ENCODE measurements at regions not wholly inside any gene's neighbourhood (a gene's known extent, or its start where the extent isn't known, plus 50 kb on each side); places are given as distances from the start of the nearest gene placed in this dataset.
"Not testable (repeated sequence)": the region's sequence is repeated elsewhere in the genome, so short reads cannot be mapped to it uniquely, and the experiment has no call there.

- DNase-seq = no peak
Measured at GRCh38 chr5:39951070-39951469, 526.3 kb upstream of the DAB2 start.

GRCh38 chr5:39948867-39949468 lies 524.2 kb upstream of the DAB2 start:
- DNase-seq = peak in 4 of 5 experiments; percentile 8 to 91 (median 37)

- no peak for DNase-seq
Measured at GRCh38 chr5:39948341-39948740, 523.6 kb upstream of the DAB2 start.

GRCh38 chr5:39947657-39948056 lies 522.9 kb upstream of the DAB2 start:
- peak in 1 of 5 experiments; percentile 47 for DNase-seq

- no peak for DNase-seq
Measured at GRCh38 chr5:39946356-39947045, 521.7 kb upstream of the DAB2 start.

- DNase-seq = no peak
Measured at GRCh38 chr5:39945870-39946269, 521.1 kb upstream of the DAB2 start.

GRCh38 chr5:39943811-39944210 lies 519.0 kb upstream of the DAB2 start:
- DNase-seq = no peak

GRCh38 chr5:39942606-39943005 lies 517.8 kb upstream of the DAB2 start:
- no peak for DNase-seq

GRCh38 chr5:39941416-39941815 lies 516.6 kb upstream of the DAB2 start:
- no peak for DNase-seq

GRCh38 chr5:39934830-39935229 lies 510.1 kb upstream of the DAB2 start:
- no peak for DNase-seq

- peak in 1 of 5 experiments; percentile 76 for DNase-seq
Measured at GRCh38 chr5:39933061-39933460, 508.3 kb upstream of the DAB2 start.

GRCh38 chr5:39928709-39929108 lies 503.9 kb upstream of the DAB2 start:
- DNase-seq = no peak

GRCh38 chr5:39919876-39920275 lies 495.1 kb upstream of the DAB2 start:
- no peak for DNase-seq

- DNase-seq = no peak
Measured at GRCh38 chr5:39912906-39913305, 488.1 kb upstream of the DAB2 start.

- DNase-seq = not testable (repeated sequence)
Measured at GRCh38 chr5:39907267-39907951, 482.6 kb upstream of the DAB2 start.

GRCh38 chr5:39906146-39906545 lies 481.4 kb upstream of the DAB2 start:
- no peak for DNase-seq

- no peak for DNase-seq
Measured at GRCh38 chr5:39905356-39905755, 480.6 kb upstream of the DAB2 start.

- no peak for DNase-seq
Measured at GRCh38 chr5:39902626-39903025, 477.8 kb upstream of the DAB2 start.

- no peak for DNase-seq
Measured at GRCh38 chr5:39898731-39899130, 474.0 kb upstream of the DAB2 start.

- DNase-seq = no peak
Measured at GRCh38 chr5:39896706-39897105, 471.9 kb upstream of the DAB2 start.

- DNase-seq = no peak
Measured at GRCh38 chr5:39896104-39896503, 471.3 kb upstream of the DAB2 start.

- DNase-seq = no peak
Measured at GRCh38 chr5:39892708-39893107, 467.9 kb upstream of the DAB2 start.

GRCh38 chr5:39891376-39891775 lies 466.6 kb upstream of the DAB2 start:
- DNase-seq = no peak

- DNase-seq = no peak
Measured at GRCh38 chr5:39880985-39881384, 456.2 kb upstream of the DAB2 start.
